HEK293T (cell line): ENCODE measurements at regions not wholly inside any gene's neighbourhood (a gene's known extent, or its start where the extent isn't known, plus 50 kb on each side); places are given as distances from the start of the nearest gene placed in this dataset.

Experiments
- CTCF ChIA-PET: fragments of 350-600 bp; formaldehyde crosslinking; extraction: SDS; loops from one replicate; lab custom pipeline; 2021; ENCODE audit warnings: antibody characterized with exemption, inconsistent platforms; lab: Yijun Ruan, JAX
- POLR2A ChIA-PET: fragments of 350-600 bp; formaldehyde crosslinking; extraction: SDS; loops from one replicate; lab custom pipeline; 2020; ENCODE audit warnings: antibody characterized with exemption, inconsistent platforms; lab: Yijun Ruan, JAX
- DNase-seq: peaks from one replicate; pipeline ENCODE4 v3.0.0; 2012; ENCODE audit warnings: mixed read lengths; ENCODE audit errors: extremely low spot score
- ARNT ChIP-seq: fragments of 450-650 bp; IDR thresholded peaks from 2 replicates; pipeline ENCODE4 v1.6.1; 2017; ENCODE audit warnings: mild to moderate bottlenecking
- BHLHE40 ChIP-seq: fragments of 450-650 bp; IDR thresholded peaks from 2 replicates; pipeline ENCODE4 v1.6.1; 2016; ENCODE audit warnings: mild to moderate bottlenecking, moderate library complexity, borderline replicate concordance
- CTBP1 ChIP-seq: fragments of 450-650 bp; IDR thresholded peaks from 2 replicates; pipeline ENCODE4 v1.6.1; 2016; ENCODE audit warnings: borderline replicate concordance
- ELF4 ChIP-seq: fragments of 450-650 bp; IDR thresholded peaks from 2 replicates; pipeline ENCODE4 v1.6.1; 2017; ENCODE audit warnings: antibody characterized with exemption
- FOXA1 ChIP-seq: fragments of 450-650 bp; IDR thresholded peaks from 2 replicates; pipeline ENCODE4 v1.6.1; 2016; ENCODE audit warnings: mild to moderate bottlenecking
- FOXK2 ChIP-seq: fragments of 450-650 bp; IDR thresholded peaks from 2 replicates; pipeline ENCODE4 v1.6.1; 2016; ENCODE audit warnings: mild to moderate bottlenecking
- FOXM1 ChIP-seq: fragments of 450-650 bp; IDR thresholded peaks from 2 replicates; pipeline ENCODE4 v1.6.1; 2017; ENCODE audit warnings: mild to moderate bottlenecking, borderline replicate concordance
- HDGF ChIP-seq: fragments of 450-650 bp; IDR thresholded peaks from 2 replicates; pipeline ENCODE4 v1.6.1; 2017; ENCODE audit warnings: antibody characterized with exemption, borderline replicate concordance
- L3MBTL2 ChIP-seq: fragments of 450-650 bp; conservative IDR thresholded peaks from 2 replicates; pipeline ENCODE4 v1.6.1; 2016; ENCODE audit warnings: mild to moderate bottlenecking
- LEF1 ChIP-seq: fragments of 450-650 bp; IDR thresholded peaks from 2 replicates; pipeline ENCODE4 v1.6.1; 2017; ENCODE audit warnings: mild to moderate bottlenecking, borderline replicate concordance
- NFRKB ChIP-seq: fragments of 450-650 bp; IDR thresholded peaks from 2 replicates; pipeline ENCODE4 v1.6.1; 2016; ENCODE audit warnings: mild to moderate bottlenecking, moderate library complexity
- PKNOX1 ChIP-seq: fragments of 450-650 bp; IDR thresholded peaks from 2 replicates; pipeline ENCODE4 v1.6.1; 2016
- SP1 ChIP-seq: fragments of 450-650 bp; IDR thresholded peaks from 2 replicates; pipeline ENCODE4 v1.6.1; 2017
- SUZ12 ChIP-seq: fragments of 450-650 bp; IDR thresholded peaks from 2 replicates; pipeline ENCODE4 v1.6.1; 2016; ENCODE audit warnings: mild to moderate bottlenecking
- TARDBP ChIP-seq: fragments of 450-650 bp; IDR thresholded peaks from 2 replicates; pipeline ENCODE4 v1.6.1; 2016
- ZNF384 ChIP-seq: fragments of 450-650 bp; IDR thresholded peaks from 2 replicates; pipeline ENCODE4 v1.6.1; 2016

- TF ChIP-seq LEF1 (no peak), FOXA1 (no peak), BHLHE40 (no peak), ELF4 (no peak), NFRKB (no peak), L3MBTL2 (no peak), TARDBP (no peak), ARNT (no peak), FOXK2 (no peak), HDGF (no peak), ZNF384 (no peak), PKNOX1 (no peak), CTBP1 (no peak), SP1 (no peak), SUZ12 (no peak), FOXM1 (no peak)
- ChIA-PET POLR2A (no interaction called here), CTCF (no interaction called here)
- no peak for DNase-seq
These were observed 83.5 kb upstream of the CPO start for GRCh38 chr2:206855585-206856433.

- ChIA-PET POLR2A (no interaction called here), CTCF (no interaction called here)
- TF ChIP-seq ELF4 (no peak), PKNOX1 (no peak), FOXK2 (no peak), LEF1 (no peak), TARDBP (no peak), FOXM1 (no peak), SP1 (no peak), SUZ12 (no peak), CTBP1 (no peak), HDGF (no peak), BHLHE40 (no peak)
- DNase-seq: no peak
These were observed 82.8 kb upstream of the CPO start for GRCh38 chr2:206856513-206856912.

- CTCF ChIA-PET: no interaction called here
- no peak for DNase-seq
- no peak for TF ChIP-seq HDGF
- TF ChIP-seq ZNF384: no peak
- TF ChIP-seq LEF1: no peak
- TF ChIP-seq BHLHE40: no peak
- no peak for TF ChIP-seq SUZ12
- TF ChIP-seq SP1: no peak
- TF ChIP-seq FOXA1: no peak
- TF ChIP-seq FOXM1: no peak
- no peak for TF ChIP-seq FOXK2
- TF ChIP-seq CTBP1: no peak
- TF ChIP-seq ARNT: no peak
- TF ChIP-seq NFRKB: no peak
- TF ChIP-seq ELF4: no peak
- no peak for TF ChIP-seq TARDBP
- POLR2A ChIA-PET: no interaction called here
These were observed 80.5 kb upstream of the CPO start for GRCh38 chr2:206858687-206859329.

- DNase-seq: no peak
- POLR2A ChIA-PET: no interaction called here
- CTCF ChIA-PET: no interaction called here
- TF ChIP-seq LEF1 (no peak), TARDBP (no peak), FOXK2 (no peak), FOXM1 (no peak), ELF4 (no peak), SP1 (no peak), ZNF384 (no peak), ARNT (no peak), HDGF (no peak), BHLHE40 (no peak), PKNOX1 (no peak), L3MBTL2 (no peak), FOXA1 (no peak), SUZ12 (no peak), NFRKB (no peak)
These were observed 80.0 kb upstream of the CPO start for GRCh38 chr2:206859330-206859739.

- ChIA-PET POLR2A (no interaction called here), CTCF (no interaction called here)
- DNase-seq: no peak
- TF ChIP-seq PKNOX1 (no peak), LEF1 (no peak), HDGF (no peak), ELF4 (no peak), ARNT (no peak), NFRKB (no peak), BHLHE40 (no peak), TARDBP (no peak), FOXM1 (no peak)
These were observed 76.1 kb upstream of the CPO start for GRCh38 chr2:206863196-206863595.
